Smooth muscle cell (in vitro differentiated cells): ENCODE measurements at regions not wholly inside any gene's neighbourhood (a gene's known extent, or its start where the extent isn't known, plus 50 kb on each side); places are given as distances from the start of the nearest gene placed in this dataset.

Experiments used
- DNase-seq: peaks from one replicate; lab custom pipeline; 2025; ENCODE audit not compliant: unreplicated experiment; lab: John Stamatoyannopoulos, UW
- H2AFZ ChIP-seq: fragments of 200-600 bp; sonication (generic); 2 replicates; pipeline ENCODE4 v1.6.0; 2016; ENCODE audit warnings: antibody characterized with exemption, low read depth, mild to moderate bottlenecking
- H3F3A ChIP-seq: fragments of 200-600 bp; sonication (generic); 2 replicates; pipeline ENCODE4 v1.6.0; 2017; ENCODE audit warnings: antibody characterized with exemption, low read depth
- H3K27ac ChIP-seq: fragments of 200-600 bp; sonication (generic); 2 replicates; pipeline ENCODE4 v1.5.1; 2016; ENCODE audit warnings: low read depth, mild to moderate bottlenecking
- H3K27me3 ChIP-seq: fragments of 200-600 bp; sonication (generic); 2 replicates; pipeline ENCODE4 v1.6.1; 2016; ENCODE audit warnings: low read depth, mild to moderate bottlenecking
- H3K36me3 ChIP-seq: fragments of 200-600 bp; sonication (generic); 2 replicates; pipeline ENCODE4 v1.5.1; 2016; ENCODE audit warnings: low read depth
- H3K4me1 ChIP-seq: fragments of 200-600 bp; sonication (generic); 2 replicates; pipeline ENCODE4 v1.5.1; 2016; ENCODE audit warnings: low read depth
- H3K4me2 ChIP-seq: fragments of 200-600 bp; sonication (generic); 2 replicates; pipeline ENCODE4 v1.6.0; 2016; ENCODE audit warnings: mild to moderate bottlenecking
- H3K4me3 ChIP-seq: fragments of 200-600 bp; sonication (generic); 2 replicates; pipeline ENCODE4 v1.5.1; 2016; ENCODE audit warnings: mild to moderate bottlenecking
- H3K79me2 ChIP-seq: fragments of 200-600 bp; sonication (generic); 2 replicates; pipeline ENCODE4 v1.6.0; 2016; ENCODE audit warnings: low read depth, mild to moderate bottlenecking
- H3K9ac ChIP-seq: fragments of 200-600 bp; sonication (generic); 2 replicates; pipeline ENCODE4 v1.6.0; 2016; ENCODE audit warnings: low read depth
- H3K9me3 ChIP-seq: fragments of 200-600 bp; sonication (generic); replicated peaks from 2 replicates; pipeline ENCODE4 v1.5.1; 2016; ENCODE audit warnings: low read depth
- H4K20me1 ChIP-seq: fragments of 200-600 bp; sonication (generic); 2 replicates; pipeline ENCODE4 v1.6.0; 2016; ENCODE audit warnings: low read depth
- CTCF ChIP-seq: fragments of 200-600 bp; sonication (generic); IDR thresholded peaks from 2 replicates; pipeline ENCODE4 v1.5.1; 2017; ENCODE audit warnings: borderline replicate concordance, mild to moderate bottlenecking, antibody characterized with exemption; ENCODE audit not compliant: insufficient read depth, poor library complexity, severe bottlenecking
- WGBS: methylation state at CpG from one replicate; pipeline ENCODE4 v1.1.7; 2016; ENCODE audit warnings: low lambda C conversion rate; 5-methylcytosine and 5-hydroxymethylcytosine counted together

- Histone ChIP-seq H3K9me3 (no peaks in the 10 kb centered on the region), H3K27ac (no peak overlapping the region), H3K4me3 (no peak overlapping the region), H2AFZ (no peak overlapping the region), H3K4me2 (no peak overlapping the region), H3F3A (no peaks in the 10 kb centered on the region), H3K9ac (no peak overlapping the region), H3K4me1 (no peaks in the 10 kb centered on the region), H3K27me3 (no peaks in the 10 kb centered on the region), H3K79me2 (no peaks in the 10 kb centered on the region), H4K20me1 (no peaks in the 10 kb centered on the region), H3K36me3 (no peaks in the 10 kb centered on the region)
- WGBS, result 94% methylated on average over 4 of the region's 4 CpGs
- DNase-seq, result no peak
- TF ChIP-seq CTCF, result no peak
Observed at GRCh38 chr1:184919892-184920291, 54.4 kb downstream of the NIBAN1 start.

- Histone ChIP-seq H3K79me2 (peaks cover 4% of the 10 kb centered on the region), H2AFZ (no peak overlapping the region), H3K4me1 (no peaks in the 10 kb centered on the region), H3K27ac (no peak overlapping the region), H3K4me3 (no peak overlapping the region), H3F3A (no peaks in the 10 kb centered on the region), H4K20me1 (no peaks in the 10 kb centered on the region), H3K9me3 (no peaks in the 10 kb centered on the region), H3K36me3 (no peaks in the 10 kb centered on the region), H3K4me2 (no peak overlapping the region), H3K9ac (no peak overlapping the region), H3K27me3 (no peaks in the 10 kb centered on the region)
- no peak for DNase-seq
- no peak for TF ChIP-seq CTCF
- WGBS, result 99% methylated on average over 3 of the region's 3 CpGs
Observed at GRCh38 chr1:184915463-184916090, 58.7 kb downstream of the NIBAN1 start.

GRCh38 chr1:184914149-184914548 lies 60.2 kb downstream of the NIBAN1 start:
- TF ChIP-seq CTCF, result no peak
- Histone ChIP-seq H3K9ac (no peak overlapping the region), H3K9me3 (no peaks in the 10 kb centered on the region), H3K4me3 (no peak overlapping the region), H3K36me3 (no peaks in the 10 kb centered on the region), H3K4me2 (no peak overlapping the region), H3K27ac (no peak overlapping the region), H3K27me3 (no peaks in the 10 kb centered on the region), H3K79me2 (peaks cover 4% of the 10 kb centered on the region), H3K4me1 (no peaks in the 10 kb centered on the region), H3F3A (no peaks in the 10 kb centered on the region), H2AFZ (no peak overlapping the region), H4K20me1 (no peaks in the 10 kb centered on the region)
- DNase-seq, result no peak
- 90% methylated on average over 4 of the region's 4 CpGs for WGBS

- WGBS, result 92% methylated on average over 3 of the region's 3 CpGs
- H3K4me3 ChIP-seq, result no peak overlapping the region
- no peaks in the 10 kb centered on the region for H3K36me3 ChIP-seq
- no peaks in the 10 kb centered on the region for H3K27me3 ChIP-seq
- H3K27ac ChIP-seq, result no peak overlapping the region
- no peak overlapping the region for H2AFZ ChIP-seq
- no peaks in the 10 kb centered on the region for H3K9me3 ChIP-seq
- H4K20me1 ChIP-seq, result no peaks in the 10 kb centered on the region
- DNase-seq, result no peak
- no peak overlapping the region for H3K9ac ChIP-seq
- H3K4me1 ChIP-seq, result no peaks in the 10 kb centered on the region
- no peak overlapping the region for H3K4me2 ChIP-seq
- H3F3A ChIP-seq, result no peaks in the 10 kb centered on the region
- H3K79me2 ChIP-seq, result peaks cover 4% of the 10 kb centered on the region
- no peak for TF ChIP-seq CTCF
Observed at GRCh38 chr1:184912392-184912791, 61.9 kb downstream of the NIBAN1 start.
